K562 (cell line): ENCODE measurements at regions not wholly inside any gene's neighbourhood (a gene's known extent, or its start where the extent isn't known, plus 50 kb on each side); places are given as distances from the start of the nearest gene placed in this dataset.

Source experiments
- ATAC-seq: fragments of 200-7000 bp; cut with Tn5 transposase; 3 replicates; pipeline ENCODE4 v1.9.1; 2020; ENCODE audit warnings: moderate library complexity
- BruUV-seq: library from RNA; stranded (reverse); fragments of 400-500 nt; replicated peaks from 2 replicates; lab custom pipeline; 2021; lab: Mats Ljungman, UMichigan
- CTCF ChIA-PET: fragments of 300-600 bp; formaldehyde crosslinking; extraction: SDS; loops from one replicate; lab custom pipeline; 2021; ENCODE audit warnings: low intra/inter-chr PET ratio; lab: Yijun Ruan, JAX
- POLR2A ChIA-PET: fragments of 300-600, 350-650 bp; sonication (Branson Sonifier 250); formaldehyde crosslinking; extraction: SDS; loops from one replicate; lab custom pipeline; 2021; ENCODE audit warnings: antibody characterized with exemption, inconsistent platforms; lab: Yijun Ruan, JAX
- DNase-seq, 4 experiments: peaks; one replicate each; pipeline versions ENCODE4 v3.0.0 to v3.0.0-alpha.2; 2011 to 2018; ENCODE audit warnings: low spot score in 3 of 4, mixed read lengths in 3 of 4; ENCODE audit errors: extremely low read depth in 1 of 4
- FAIRE-seq: peaks from 2 replicates; lab custom pipeline; 2011; peaks lifted over from hg19 to GRCh38; lab: Jason Lieb, UNC
- H2AFZ ChIP-seq: 2 replicates; pipeline ENCODE4 v1.6.0; 2011; ENCODE audit warnings: low read depth, low read length, control low read depth, inconsistent platforms
- H3K27ac ChIP-seq: fragments of 200-600 bp; 3 replicates; pipeline ENCODE4 v1.8.0; 2011; ENCODE audit warnings: low read depth, mild to moderate bottlenecking, control low read depth, inconsistent platforms, low read length, moderate library complexity, mixed read lengths; ENCODE audit errors: extremely low read depth
- H3K27me3 ChIP-seq, 2 experiments: fragments of 300-600 bp in 1 of 2; 2 replicates in 1 of 2; 3 replicates in 1 of 2; pipeline versions ENCODE4 v1.6.0 to v1.8.0; 2011; ENCODE audit warnings: inconsistent platforms in 2 of 2, low read length in 2 of 2, mild to moderate bottlenecking in 1 of 2, mixed read lengths in 1 of 2, moderate library complexity in 1 of 2; ENCODE audit not compliant: control insufficient read depth in 2 of 2, insufficient read depth in 2 of 2
- H3K36me3 ChIP-seq: fragments of 300-600 bp; 3 replicates; pipeline ENCODE4 v1.8.0; 2011; ENCODE audit warnings: mild to moderate bottlenecking, low read length, inconsistent platforms; ENCODE audit not compliant: control insufficient read depth, insufficient read depth
- H3K4me1 ChIP-seq, 2 experiments: fragments of 200-600 bp in 1 of 2; replicated peaks in 1 of 2; 2 replicates in 1 of 2; 3 replicates in 1 of 2; pipeline versions ENCODE4 v1.5.1 to v1.8.0; 2011; ENCODE audit warnings: inconsistent platforms in 2 of 2, low read length in 2 of 2, mild to moderate bottlenecking in 1 of 2, mixed read lengths in 1 of 2, moderate library complexity in 1 of 2; ENCODE audit not compliant: control insufficient read depth in 2 of 2, insufficient read depth in 2 of 2
- H3K4me2 ChIP-seq: 2 replicates; pipeline ENCODE4 v1.6.1; 2011; ENCODE audit warnings: low read length, control low read depth, inconsistent platforms, mixed read lengths; ENCODE audit not compliant: insufficient read depth
- H3K4me3 ChIP-seq: fragments of 200-600 bp; sonication (generic), shearing (Covaris generic); 2 replicates; pipeline ENCODE4 v1.5.1; 2016; ENCODE audit warnings: control low read depth, inconsistent platforms
- H3K79me2 ChIP-seq: fragments of 200-600 bp; 3 replicates; pipeline ENCODE4 v1.8.0; 2011; ENCODE audit warnings: low read length, inconsistent platforms; ENCODE audit not compliant: control insufficient read depth, insufficient read depth
- H3K9ac ChIP-seq, 2 experiments: 2 replicates each; pipeline versions ENCODE4 v1.6.0 to v1.6.1; 2011; ENCODE audit warnings: low read depth in 2 of 2, low read length in 2 of 2, control low read depth in 1 of 2, inconsistent platforms in 1 of 2, mild to moderate bottlenecking in 1 of 2, mixed read lengths in 1 of 2; ENCODE audit not compliant: insufficient read depth in 1 of 2
- H3K9me1 ChIP-seq: one replicate; pipeline ENCODE4 v1.6.0; 2011; ENCODE audit warnings: inconsistent platforms, mild to moderate bottlenecking, low read length, moderate library complexity; ENCODE audit not compliant: control insufficient read depth, insufficient read depth
- H3K9me3 ChIP-seq: replicated peaks from 2 replicates; pipeline ENCODE4 v1.5.1; 2011; ENCODE audit warnings: low read depth, low read length, inconsistent platforms; ENCODE audit not compliant: control insufficient read depth, insufficient read depth
- H4K20me1 ChIP-seq: replicated peaks from 2 replicates; pipeline ENCODE4 v1.6.1; 2011; ENCODE audit warnings: low read length, inconsistent platforms, mixed read lengths; ENCODE audit not compliant: control insufficient read depth, insufficient read depth
- DMBX1 ChIP-seq: fragments of 250-450 bp; sonication (Bioruptor Pico); IDR thresholded peaks from 2 replicates; pipeline ENCODE4 v1.8.0; 2022; ENCODE audit warnings: inconsistent platforms, mild to moderate bottlenecking, moderate library complexity, borderline replicate concordance
- IRF2 ChIP-seq: sonication (generic); formaldehyde crosslinking; IDR thresholded peaks from 2 replicates; pipeline ENCODE4 v1.8.1; 2022; ENCODE audit warnings: mild to moderate bottlenecking, missing genetic modification reagents
- NFE2L1 ChIP-seq: fragments of 450-650 bp; IDR thresholded peaks from 2 replicates; pipeline ENCODE4 v1.6.1; 2016; ENCODE audit warnings: missing genetic modification characterization, low read depth, mild to moderate bottlenecking, missing compliant biosample characterization, moderate library complexity, borderline replicate concordance
- PHB ChIP-seq: fragments of 250-450 bp; sonication (Bioruptor Pico); IDR thresholded peaks from 2 replicates; pipeline ENCODE4 v1.5.0; 2021
- PHF20 ChIP-seq: fragments of 450-650 bp; IDR thresholded peaks from 2 replicates; pipeline ENCODE4 v1.6.1; 2018; ENCODE audit not compliant: partially characterized antibody
- RAD21 ChIP-seq, 2 experiments: fragments of 250-450 bp in 1 of 2; fragments of 450-650 bp in 1 of 2; sonication (Bioruptor Pico) in 1 of 2; formaldehyde crosslinking in 1 of 2; IDR thresholded peaks in 1 of 2; conservative IDR thresholded peaks in 1 of 2; 2 replicates each; pipeline versions ENCODE4 v1.4.0 to v1.8.0; 2020 to 2022; ENCODE audit warnings: mild to moderate bottlenecking in 2 of 2, moderate library complexity in 1 of 2
- ZFX ChIP-seq: sonication (generic); formaldehyde crosslinking; IDR thresholded peaks from 2 replicates; pipeline ENCODE4 v1.8.0; 2022; ENCODE audit warnings: mild to moderate bottlenecking, missing genetic modification reagents, moderate library complexity
- ZNF766 ChIP-seq: fragments of 200-800 bp; sonication (Bioruptor generic); conservative IDR thresholded peaks from 2 replicates; pipeline ENCODE4 v1.6.1; 2016; ENCODE audit warnings: missing genetic modification characterization, missing compliant biosample characterization
- ZSCAN29 ChIP-seq: fragments of 450-650 bp; IDR thresholded peaks from 2 replicates; pipeline ENCODE4 v1.6.1; 2017
- WGBS: fragments of 100-300 bp; shearing (Covaris generic); methylation state at CpG from one replicate; pipeline ENCODE4 v1.1.6; 2016; ENCODE audit warnings: low coverage, mixed read lengths; ENCODE audit not compliant: insufficient coverage; ENCODE audit errors: missing lambda C conversion rate; 5-methylcytosine and 5-hydroxymethylcytosine counted together
- in situ Hi-C: fragments of 300-500 bp; cut with MboI; formaldehyde crosslinking; loops from 4 replicates; pipeline ENCODE4 v1.15.0; 2018; ENCODE audit warnings: inconsistent platforms, mixed read lengths
- intact Hi-C: fragments of 100-400 bp; cut with micrococcal nuclease; formaldehyde crosslinking; loops from 2 replicates; pipeline ENCODE4 v1.14.2; 2022
- TF ChIP-seq, protein P1 (sequence below): fragments of 250-450 bp; sonication (Bioruptor Pico); IDR thresholded peaks from 2 replicates; pipeline ENCODE4 v1.8.0; 2022; ENCODE audit warnings: inconsistent platforms
- TF ChIP-seq, protein P2 (sequence below): fragments of 450-650 bp; IDR thresholded peaks from 2 replicates; pipeline ENCODE4 v1.6.1; 2016; ENCODE audit warnings: low read depth, mild to moderate bottlenecking, moderate library complexity

DNA sequence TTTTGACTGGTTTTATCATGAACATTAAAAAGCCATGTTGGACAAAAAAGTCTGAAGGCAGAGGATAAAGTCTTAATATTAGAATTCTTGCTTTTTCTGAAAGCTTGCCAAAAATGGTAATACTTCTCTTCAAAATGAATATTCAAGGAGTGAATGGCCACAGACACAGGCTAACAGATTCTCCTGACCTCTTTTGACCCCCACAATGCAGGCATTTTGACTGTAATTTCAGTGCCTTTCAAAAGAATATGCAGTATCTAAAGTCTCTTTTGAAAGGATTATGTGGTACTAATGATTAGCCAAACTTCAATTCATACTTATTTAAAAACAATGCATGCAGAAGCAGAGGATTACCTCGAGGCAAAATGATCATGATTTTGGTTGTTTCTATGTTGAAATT, 557.8 kb upstream of the GCFC2 start:
- H2AFZ ChIP-seq: no peak overlapping the region
- TF ChIP-seq ZNF766 (CRISPR knock-in tag): no peak
- TF ChIP-seq ZSCAN29: no peak
- TF ChIP-seq NFE2L1 (tag): no peak
- no peak for TF ChIP-seq IRF2 (CRISPR knock-in tag)
- no peak for TF ChIP-seq PHF20
- TF ChIP-seq PHB (CRISPR knock-in tag): no peak
- TF ChIP-seq, protein P1, sequence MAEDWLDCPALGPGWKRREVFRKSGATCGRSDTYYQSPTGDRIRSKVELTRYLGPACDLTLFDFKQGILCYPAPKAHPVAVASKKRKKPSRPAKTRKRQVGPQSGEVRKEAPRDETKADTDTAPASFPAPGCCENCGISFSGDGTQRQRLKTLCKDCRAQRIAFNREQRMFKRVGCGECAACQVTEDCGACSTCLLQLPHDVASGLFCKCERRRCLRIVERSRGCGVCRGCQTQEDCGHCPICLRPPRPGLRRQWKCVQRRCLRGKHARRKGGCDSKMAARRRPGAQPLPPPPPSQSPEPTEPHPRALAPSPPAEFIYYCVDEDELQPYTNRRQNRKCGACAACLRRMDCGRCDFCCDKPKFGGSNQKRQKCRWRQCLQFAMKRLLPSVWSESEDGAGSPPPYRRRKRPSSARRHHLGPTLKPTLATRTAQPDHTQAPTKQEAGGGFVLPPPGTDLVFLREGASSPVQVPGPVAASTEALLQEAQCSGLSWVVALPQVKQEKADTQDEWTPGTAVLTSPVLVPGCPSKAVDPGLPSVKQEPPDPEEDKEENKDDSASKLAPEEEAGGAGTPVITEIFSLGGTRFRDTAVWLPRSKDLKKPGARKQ (CRISPR knock-in tag): no peak
- no peak for TF ChIP-seq RAD21 (CRISPR knock-in tag; conservative IDR thresholded peaks at IDR 0.05 in 1 of 2, IDR thresholded peaks at IDR 0.05 in 1 of 2)
- TF ChIP-seq, protein P2, sequence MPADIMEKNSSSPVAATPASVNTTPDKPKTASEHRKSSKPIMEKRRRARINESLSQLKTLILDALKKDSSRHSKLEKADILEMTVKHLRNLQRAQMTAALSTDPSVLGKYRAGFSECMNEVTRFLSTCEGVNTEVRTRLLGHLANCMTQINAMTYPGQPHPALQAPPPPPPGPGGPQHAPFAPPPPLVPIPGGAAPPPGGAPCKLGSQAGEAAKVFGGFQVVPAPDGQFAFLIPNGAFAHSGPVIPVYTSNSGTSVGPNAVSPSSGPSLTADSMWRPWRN: no peak
- no peak for TF ChIP-seq DMBX1 (CRISPR knock-in tag)
- TF ChIP-seq ZFX: no peak
- TF ChIP-seq, all 486 proteins: peak for 0
- no peak for ATAC-seq
- BruUV-seq: no TSS peak
- POLR2A ChIA-PET: no interaction called here
- Histone ChIP-seq H3K79me2 (no peaks in the 10 kb centered on the region), H3K36me3 (no peaks in the 10 kb centered on the region), H3K27me3 (no peaks in the 10 kb centered on the region), H3K27ac (no peak overlapping the region), H4K20me1 (no peaks in the 10 kb centered on the region), H3K9ac (no peak overlapping the region), H3K9me1 (no peaks in the 10 kb centered on the region), H3K9me3 (no peaks in the 10 kb centered on the region), H3K4me1 (no peaks in the 10 kb centered on the region), H3K4me2 (no peak overlapping the region), H3K4me3 (no peak overlapping the region)
- no peak for FAIRE-seq
- in situ Hi-C loops: no loop called here
- 13% methylated on average over 1 of the region's 1 CpG for whole genome bisulfite sequencing
- CTCF ChIA-PET: no interaction called here
- DNase-seq: no peak
- intact Hi-C loops: no loop called here
